ENCODE measurements at regions not wholly inside any gene's neighbourhood (a gene's known extent, or its start where the extent isn't known, plus 50 kb on each side); places are given as distances from the start of the nearest gene placed in this dataset.

- TF ChIP-seq REST (IDR thresholded peaks at IDR 0.05; ENCODE audit: low read depth) (no peak), CTCF (IDR thresholded peaks at IDR 0.05 in 2 of 3, conservative IDR thresholded peaks at IDR 0.05 in 1 of 3; ENCODE audit: borderline replicate concordance in 1 of 3, insufficient read depth in 1 of 3, low read depth in 2 of 3, low read length in 2 of 3) (no peak), ZNF274 (IDR thresholded peaks at IDR 0.05; ENCODE audit: low read depth, low read length) (no peak), ATF3 (IDR thresholded peaks at IDR 0.05) (no peak), POLR2AphosphoS5 (IDR thresholded peaks at IDR 0.05; ENCODE audit: low read depth, low read length) (no peak), POLR2A (IDR thresholded peaks at IDR 0.05; ENCODE audit: borderline replicate concordance, extremely low read depth, insufficient read depth, insufficient read length) (no peak), ZBTB33 (IDR thresholded peaks at IDR 0.05; ENCODE audit: extremely low read depth, insufficient replicate concordance, low read length) (no peak), RAD21 (IDR thresholded peaks at IDR 0.05; ENCODE audit: low read depth) (no peak), EGR1 (IDR thresholded peaks at IDR 0.05; ENCODE audit: low read depth) (no peak)
These were observed 205.1 kb upstream of the RGMA start for GRCh38 chr15:93294066-93294465.
